ENCODE measurements at regions not wholly inside any gene's neighbourhood (a gene's known extent, or its start where the extent isn't known, plus 50 kb on each side); places are given as distances from the start of the nearest gene placed in this dataset.

DNA sequence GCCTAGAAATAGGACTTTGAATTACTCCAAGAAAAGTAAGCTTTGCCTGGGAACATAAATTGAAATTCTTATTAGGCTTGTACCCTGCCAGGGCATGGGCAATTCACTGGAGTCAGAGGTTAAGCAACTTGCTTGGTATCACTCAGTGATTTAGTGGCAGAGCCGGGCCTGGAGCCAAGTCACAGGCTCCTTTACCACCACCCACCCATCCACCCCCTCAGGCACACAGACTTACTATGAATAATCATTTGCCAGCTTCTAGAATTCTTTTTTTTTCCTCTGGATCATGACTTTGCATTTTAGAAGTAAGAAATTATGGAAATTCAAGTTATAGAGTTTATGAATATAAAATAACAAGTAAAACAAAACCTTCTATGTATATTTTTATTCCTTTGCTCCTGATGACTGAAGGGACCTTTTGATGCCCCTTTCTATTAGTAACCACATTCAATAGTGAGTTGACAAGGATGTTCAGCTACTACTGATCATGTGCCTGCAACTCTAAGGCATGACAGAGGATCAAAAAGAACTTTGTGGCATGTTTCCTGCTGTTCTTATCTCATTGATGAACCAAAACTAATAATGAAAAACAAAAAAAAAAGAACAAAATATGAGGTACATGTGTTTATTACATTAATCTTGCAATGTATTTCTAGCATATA is 614.7 kb downstream of the TLR4 start:
- Histone ChIP-seq H3K9me3 (no peaks in the 10 kb centered on the region), H3K4me1 (no peaks in the 10 kb centered on the region), H3K27me3 (no peaks in the 10 kb centered on the region), H3K36me3 (no peaks in the 10 kb centered on the region), H3K4me3 (ENCODE audit: low read depth, low read length) (no peak overlapping the region)
- TF ChIP-seq, protein P1, sequence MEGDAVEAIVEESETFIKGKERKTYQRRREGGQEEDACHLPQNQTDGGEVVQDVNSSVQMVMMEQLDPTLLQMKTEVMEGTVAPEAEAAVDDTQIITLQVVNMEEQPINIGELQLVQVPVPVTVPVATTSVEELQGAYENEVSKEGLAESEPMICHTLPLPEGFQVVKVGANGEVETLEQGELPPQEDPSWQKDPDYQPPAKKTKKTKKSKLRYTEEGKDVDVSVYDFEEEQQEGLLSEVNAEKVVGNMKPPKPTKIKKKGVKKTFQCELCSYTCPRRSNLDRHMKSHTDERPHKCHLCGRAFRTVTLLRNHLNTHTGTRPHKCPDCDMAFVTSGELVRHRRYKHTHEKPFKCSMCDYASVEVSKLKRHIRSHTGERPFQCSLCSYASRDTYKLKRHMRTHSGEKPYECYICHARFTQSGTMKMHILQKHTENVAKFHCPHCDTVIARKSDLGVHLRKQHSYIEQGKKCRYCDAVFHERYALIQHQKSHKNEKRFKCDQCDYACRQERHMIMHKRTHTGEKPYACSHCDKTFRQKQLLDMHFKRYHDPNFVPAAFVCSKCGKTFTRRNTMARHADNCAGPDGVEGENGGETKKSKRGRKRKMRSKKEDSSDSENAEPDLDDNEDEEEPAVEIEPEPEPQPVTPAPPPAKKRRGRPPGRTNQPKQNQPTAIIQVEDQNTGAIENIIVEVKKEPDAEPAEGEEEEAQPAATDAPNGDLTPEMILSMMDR (IDR thresholded peaks at IDR 0.05; ENCODE audit: low read depth, low read length), result no peak
- no peak for DNase-seq

DNA sequence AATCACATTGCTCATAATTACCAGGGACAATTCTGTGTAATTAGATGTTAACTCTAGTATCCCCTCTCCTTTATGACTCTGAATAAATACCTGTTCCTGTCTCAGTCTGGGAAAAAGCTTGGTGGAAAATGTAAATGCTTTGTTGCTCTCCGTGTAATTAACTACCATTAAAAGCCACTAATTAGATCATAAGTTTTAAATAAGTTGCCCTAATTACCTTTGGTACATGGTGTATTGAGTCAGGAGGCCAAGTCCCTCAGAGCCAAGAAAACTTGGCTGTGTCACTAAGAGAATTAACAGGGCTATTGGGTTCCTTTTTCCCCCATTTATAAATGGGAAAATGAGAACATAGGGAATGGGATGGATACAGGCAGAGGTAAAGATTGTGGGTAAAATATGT is 617.6 kb downstream of the TLR4 start:
- no peaks in the 10 kb centered on the region for H3K27me3 ChIP-seq
- H3K36me3 ChIP-seq, result no peaks in the 10 kb centered on the region
- no peaks in the 10 kb centered on the region for H3K4me1 ChIP-seq
- no peaks in the 10 kb centered on the region for H3K9me3 ChIP-seq
- TF ChIP-seq, protein P1 (IDR thresholded peaks at IDR 0.05; ENCODE audit: low read depth, low read length), result no peak
- no peak for DNase-seq
- no peak overlapping the region for H3K4me3 ChIP-seq (ENCODE audit: low read depth, low read length)

DNA sequence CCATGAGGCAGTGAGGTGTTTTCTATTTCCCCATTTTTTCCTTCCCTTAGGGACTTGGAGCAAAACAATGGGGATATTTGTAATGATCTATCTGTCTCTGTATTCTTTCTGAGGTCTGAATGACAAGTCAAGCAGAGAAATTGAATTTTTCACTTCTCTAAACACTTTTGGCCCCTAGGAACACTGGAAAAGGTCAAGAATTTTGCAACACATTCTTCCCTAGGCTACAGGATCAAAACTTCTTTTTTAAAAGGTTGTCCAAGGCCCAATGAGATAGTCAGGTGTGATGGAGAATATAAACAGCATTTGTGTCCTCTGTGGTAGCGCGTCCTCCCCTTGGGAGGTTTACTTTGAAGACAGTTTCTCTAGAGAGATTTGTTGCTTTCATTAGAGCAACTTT is 620.5 kb downstream of the TLR4 start:
- H3K4me1 ChIP-seq, result no peaks in the 10 kb centered on the region
- H3K36me3 ChIP-seq, result no peaks in the 10 kb centered on the region
- H3K4me3 ChIP-seq (ENCODE audit: low read depth, low read length), result no peak overlapping the region
- DNase-seq, result no peak
- no peaks in the 10 kb centered on the region for H3K9me3 ChIP-seq
- TF ChIP-seq, protein P1 (IDR thresholded peaks at IDR 0.05; ENCODE audit: low read depth, low read length), result no peak
- no peaks in the 10 kb centered on the region for H3K27me3 ChIP-seq

DNA sequence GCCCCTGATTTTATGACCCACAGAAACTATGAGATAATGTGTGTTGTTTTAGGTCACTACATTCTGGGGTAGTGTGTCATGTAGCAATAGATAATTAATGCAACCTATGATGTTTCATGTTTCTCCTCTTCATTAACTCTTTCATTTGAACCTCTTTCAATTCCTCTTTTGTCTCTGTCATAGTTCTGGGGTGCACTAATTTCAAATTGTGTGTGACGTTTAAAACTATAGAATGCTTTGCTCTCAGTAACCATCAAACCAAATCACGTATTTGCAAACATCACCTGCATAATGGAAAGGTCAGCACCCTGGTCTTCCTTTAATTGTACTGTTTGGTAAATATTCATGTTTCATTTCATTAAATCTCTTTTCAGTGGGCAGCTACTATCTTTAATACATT is 621.6 kb downstream of the TLR4 start:
- Histone ChIP-seq H3K36me3 (no peaks in the 10 kb centered on the region), H3K4me3 (ENCODE audit: low read depth, low read length) (no peak overlapping the region), H3K9me3 (no peaks in the 10 kb centered on the region), H3K27me3 (no peaks in the 10 kb centered on the region), H3K4me1 (no peaks in the 10 kb centered on the region)
- DNase-seq, result no peak
- TF ChIP-seq, protein P1 (IDR thresholded peaks at IDR 0.05; ENCODE audit: low read depth, low read length), result no peak

DNA sequence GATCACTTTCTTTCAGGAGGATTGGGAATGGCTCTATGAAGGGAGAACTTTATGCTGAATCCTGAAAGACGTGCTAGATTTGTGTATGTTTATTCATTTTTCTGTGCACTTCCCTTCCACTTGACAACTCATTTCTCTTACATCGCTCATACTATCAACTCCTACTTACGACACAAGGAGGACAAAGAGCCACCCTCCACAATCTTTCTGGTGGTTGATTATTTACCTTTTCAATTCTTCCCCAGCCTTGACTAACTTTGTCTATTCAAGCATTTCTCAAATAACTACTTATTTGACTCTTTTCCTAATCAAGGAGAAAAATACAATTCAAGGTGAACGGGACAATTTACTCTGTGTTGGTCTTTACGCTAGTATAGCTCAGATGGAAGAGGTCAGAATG is 622.1 kb downstream of the TLR4 start:
- Histone ChIP-seq H3K4me3 (ENCODE audit: low read depth, low read length) (no peak overlapping the region), H3K4me1 (no peaks in the 10 kb centered on the region), H3K9me3 (no peaks in the 10 kb centered on the region), H3K27me3 (no peaks in the 10 kb centered on the region), H3K36me3 (no peaks in the 10 kb centered on the region)
- DNase-seq, result no peak
- TF ChIP-seq, protein P1 (IDR thresholded peaks at IDR 0.05; ENCODE audit: low read depth, low read length), result no peak

DNA sequence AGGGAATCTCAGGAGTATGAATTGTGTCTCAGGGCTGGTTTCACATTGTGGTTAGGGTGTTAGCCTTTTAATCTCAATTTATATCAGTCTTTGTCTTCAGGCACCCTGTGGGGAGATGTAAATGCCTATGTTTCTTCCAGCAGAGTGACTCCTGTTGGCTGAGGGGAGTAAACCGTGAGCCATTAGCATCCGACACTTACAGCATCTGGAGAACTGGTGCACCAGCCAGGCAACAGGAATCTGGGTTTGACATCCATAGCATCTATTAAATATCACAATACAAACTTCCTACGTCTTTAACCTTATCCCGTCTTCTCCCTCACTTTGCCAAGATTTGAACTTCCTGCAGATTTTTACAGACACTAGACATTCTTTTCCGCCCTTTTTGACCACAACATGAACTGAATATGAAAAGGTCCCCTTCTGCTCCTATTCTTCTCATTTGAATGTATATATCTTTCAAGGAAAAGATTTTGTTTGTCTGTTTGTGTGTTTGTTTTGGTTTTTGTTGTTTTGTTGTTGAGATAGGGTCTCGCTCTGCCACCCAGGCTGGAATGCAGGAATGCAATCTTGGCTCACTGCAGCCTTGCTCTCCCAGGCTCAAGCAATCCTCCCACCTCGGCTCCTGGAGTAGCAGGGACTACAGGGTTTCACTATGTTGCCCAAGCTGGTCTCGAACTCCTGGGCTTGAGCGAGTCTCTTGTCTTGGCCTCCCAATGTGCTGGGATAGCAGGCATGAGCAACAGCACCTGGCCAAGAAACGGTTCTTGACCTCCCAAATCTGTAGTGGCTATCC is 626.2 kb downstream of the TLR4 start:
- no peak for DNase-seq
- no peaks in the 10 kb centered on the region for H3K9me3 ChIP-seq
- no peaks in the 10 kb centered on the region for H3K27me3 ChIP-seq
- TF ChIP-seq, protein P1 (IDR thresholded peaks at IDR 0.05; ENCODE audit: low read depth, low read length), result no peak
- no peaks in the 10 kb centered on the region for H3K4me1 ChIP-seq
- no peak overlapping the region for H3K4me3 ChIP-seq (ENCODE audit: low read depth, low read length)
- H3K36me3 ChIP-seq, result no peaks in the 10 kb centered on the region

All from BE2C (cell line).